Glutamatergic neuron (in vitro differentiated cells): ENCODE measurements at regions not wholly inside any gene's neighbourhood (a gene's known extent, or its start where the extent isn't known, plus 50 kb on each side); places are given as distances from the start of the nearest gene placed in this dataset.
"Not testable (repeated sequence)": the region's sequence is repeated elsewhere in the genome, so short reads cannot be mapped to it uniquely, and the experiment has no call there.

ENCODE experiments used
- DNase-seq: peaks from one replicate; pipeline ENCODE4 v3.0.0; 2022
- H3K27ac Mint-ChIP-seq: one replicate; pipeline ENCODE4 v1.8.0; 2020; ENCODE audit warnings: mild to moderate bottlenecking, mixed read lengths, inconsistent platforms; ENCODE audit not compliant: unreplicated experiment
- H3K27me3 Mint-ChIP-seq: one replicate; pipeline ENCODE4 v1.8.0; 2020; ENCODE audit warnings: mild to moderate bottlenecking, moderate library complexity, mixed read lengths, inconsistent platforms; ENCODE audit not compliant: unreplicated experiment
- H3K36me3 Mint-ChIP-seq: one replicate; pipeline ENCODE4 v1.8.0; 2020; ENCODE audit warnings: mild to moderate bottlenecking, mixed read lengths, inconsistent platforms; ENCODE audit not compliant: unreplicated experiment
- H3K4me1 Mint-ChIP-seq: one replicate; pipeline ENCODE4 v1.8.0; 2020; ENCODE audit warnings: mild to moderate bottlenecking, low read depth, mixed read lengths, inconsistent platforms; ENCODE audit not compliant: unreplicated experiment
- H3K4me3 Mint-ChIP-seq: one replicate; pipeline ENCODE4 v1.8.0; 2020; ENCODE audit warnings: mild to moderate bottlenecking, mixed read lengths, inconsistent platforms; ENCODE audit not compliant: unreplicated experiment
- H3K9me3 Mint-ChIP-seq: one replicate; pipeline ENCODE4 v1.8.0; 2020; ENCODE audit warnings: mild to moderate bottlenecking, moderate library complexity, mixed read lengths, inconsistent platforms; ENCODE audit not compliant: unreplicated experiment
- TF ChIP-seq, protein P1 (sequence below): fragments of 200-600 bp; sonication (generic); IDR thresholded peaks from one replicate; pipeline ENCODE4 v1.5.0; 2021; ENCODE audit not compliant: partially characterized antibody, unreplicated experiment

DNA sequence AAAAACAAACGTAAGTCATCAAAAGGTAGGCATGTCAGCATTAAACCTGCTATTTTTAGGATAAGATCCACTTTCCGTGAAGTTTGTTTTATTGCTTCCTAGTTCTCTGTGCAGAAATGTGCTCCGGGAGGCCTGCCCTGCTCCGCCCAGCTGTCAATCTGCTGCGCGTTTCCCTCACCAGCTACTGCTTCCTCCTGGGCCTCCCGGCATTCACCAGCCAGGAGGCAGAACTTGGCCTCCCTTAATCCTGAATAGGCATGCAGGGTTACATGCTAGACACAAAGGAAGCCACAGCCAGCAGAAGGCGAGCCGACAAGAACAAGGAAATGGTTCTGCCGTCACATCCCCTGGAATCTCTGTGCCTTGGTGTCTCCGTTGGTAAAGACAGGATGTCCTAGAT is 386.2 kb downstream of the IRS2 start:
- TF ChIP-seq, protein P1, sequence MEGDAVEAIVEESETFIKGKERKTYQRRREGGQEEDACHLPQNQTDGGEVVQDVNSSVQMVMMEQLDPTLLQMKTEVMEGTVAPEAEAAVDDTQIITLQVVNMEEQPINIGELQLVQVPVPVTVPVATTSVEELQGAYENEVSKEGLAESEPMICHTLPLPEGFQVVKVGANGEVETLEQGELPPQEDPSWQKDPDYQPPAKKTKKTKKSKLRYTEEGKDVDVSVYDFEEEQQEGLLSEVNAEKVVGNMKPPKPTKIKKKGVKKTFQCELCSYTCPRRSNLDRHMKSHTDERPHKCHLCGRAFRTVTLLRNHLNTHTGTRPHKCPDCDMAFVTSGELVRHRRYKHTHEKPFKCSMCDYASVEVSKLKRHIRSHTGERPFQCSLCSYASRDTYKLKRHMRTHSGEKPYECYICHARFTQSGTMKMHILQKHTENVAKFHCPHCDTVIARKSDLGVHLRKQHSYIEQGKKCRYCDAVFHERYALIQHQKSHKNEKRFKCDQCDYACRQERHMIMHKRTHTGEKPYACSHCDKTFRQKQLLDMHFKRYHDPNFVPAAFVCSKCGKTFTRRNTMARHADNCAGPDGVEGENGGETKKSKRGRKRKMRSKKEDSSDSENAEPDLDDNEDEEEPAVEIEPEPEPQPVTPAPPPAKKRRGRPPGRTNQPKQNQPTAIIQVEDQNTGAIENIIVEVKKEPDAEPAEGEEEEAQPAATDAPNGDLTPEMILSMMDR: no peak
- peaks cover 18% of the 10 kb centered on the region for H3K4me1 Mint-ChIP-seq
- H3K27ac Mint-ChIP-seq: no peak overlapping the region
- peaks cover 7% of the 10 kb centered on the region for H3K9me3 Mint-ChIP-seq
- H3K36me3 Mint-ChIP-seq: no peaks in the 10 kb centered on the region
- no peak for DNase-seq
- no peak overlapping the region for H3K4me3 Mint-ChIP-seq
- peaks cover 5% of the 10 kb centered on the region for H3K27me3 Mint-ChIP-seq

DNA sequence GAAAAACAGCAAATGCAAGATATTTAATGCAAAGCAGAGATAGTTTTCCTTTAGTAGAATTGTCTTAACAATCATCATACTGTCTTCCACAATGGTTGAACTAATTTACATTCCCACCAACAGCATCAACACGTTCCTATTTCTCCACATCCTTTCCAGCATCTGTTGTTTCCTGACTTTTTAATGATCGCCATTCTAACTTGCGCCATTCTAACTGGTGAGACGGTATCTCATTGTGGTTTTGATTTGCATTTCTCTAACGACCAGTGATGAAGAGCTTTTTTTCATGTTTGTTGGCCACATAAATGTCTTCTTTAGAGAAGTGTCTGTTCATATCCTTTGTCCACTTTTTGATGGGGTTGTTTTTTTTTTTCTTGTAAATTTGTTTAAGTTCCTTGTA is 388.3 kb downstream of the IRS2 start:
- not testable (repeated sequence) for DNase-seq, H3K9me3 Mint-ChIP-seq, H3K36me3 Mint-ChIP-seq, H3K27me3 Mint-ChIP-seq, H3K27ac Mint-ChIP-seq, H3K4me3 Mint-ChIP-seq
- peaks cover 12% of the 10 kb centered on the region for H3K4me1 Mint-ChIP-seq

DNA sequence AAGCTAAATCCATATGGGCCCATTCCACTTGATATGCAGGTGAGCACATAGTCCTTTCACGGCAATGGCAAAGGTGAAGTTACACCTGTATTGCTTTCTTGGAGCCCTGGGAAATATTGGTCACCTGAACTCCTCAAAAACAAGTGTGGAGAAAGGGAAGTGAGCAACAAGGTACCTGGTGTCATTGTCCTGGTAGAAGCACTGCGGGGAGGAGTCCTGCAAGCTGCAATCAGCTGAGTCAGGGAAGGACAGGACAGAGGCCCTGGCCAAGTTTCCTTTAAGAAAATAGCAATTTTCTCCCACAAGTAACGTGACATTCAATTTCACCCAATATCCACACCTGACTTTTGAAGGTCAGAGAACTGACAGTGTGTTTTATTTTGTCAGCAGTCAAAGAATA is 389.1 kb downstream of the IRS2 start:
- Mint-ChIP-seq H3K4me1 (peaks cover 5% of the 10 kb centered on the region), H3K27me3 (no peaks in the 10 kb centered on the region), H3K4me3 (no peak overlapping the region), H3K36me3 (no peaks in the 10 kb centered on the region), H3K9me3 (peaks cover 2% of the 10 kb centered on the region), H3K27ac (no peak overlapping the region)
- TF ChIP-seq, protein P1: no peak
- no peak for DNase-seq

DNA sequence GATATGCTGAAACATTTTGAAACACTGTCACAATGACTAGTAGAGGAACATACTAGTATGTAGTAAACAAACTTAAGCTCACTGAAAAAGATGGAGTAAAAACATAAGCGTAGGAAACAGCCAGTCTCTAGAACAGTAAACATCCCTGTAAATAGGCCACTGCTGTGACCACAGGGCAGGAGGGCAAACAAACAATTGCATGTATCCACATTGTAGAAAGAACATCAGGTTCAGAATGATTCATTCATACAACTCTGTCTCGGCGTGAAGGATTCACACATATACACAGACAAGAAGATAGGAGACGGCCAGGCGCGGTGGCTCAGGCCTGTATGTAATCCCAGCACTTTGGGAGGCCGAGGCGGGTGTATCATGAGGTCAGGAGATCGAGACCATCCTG is 390.1 kb downstream of the IRS2 start:
- no peak overlapping the region for H3K27ac Mint-ChIP-seq
- H3K4me3 Mint-ChIP-seq: no peak overlapping the region
- H3K9me3 Mint-ChIP-seq: no peaks in the 10 kb centered on the region
- no peaks in the 10 kb centered on the region for H3K36me3 Mint-ChIP-seq
- H3K27me3 Mint-ChIP-seq: no peaks in the 10 kb centered on the region
- no peak for DNase-seq
- peaks cover 4% of the 10 kb centered on the region for H3K4me1 Mint-ChIP-seq
- TF ChIP-seq, protein P1: no peak

DNA sequence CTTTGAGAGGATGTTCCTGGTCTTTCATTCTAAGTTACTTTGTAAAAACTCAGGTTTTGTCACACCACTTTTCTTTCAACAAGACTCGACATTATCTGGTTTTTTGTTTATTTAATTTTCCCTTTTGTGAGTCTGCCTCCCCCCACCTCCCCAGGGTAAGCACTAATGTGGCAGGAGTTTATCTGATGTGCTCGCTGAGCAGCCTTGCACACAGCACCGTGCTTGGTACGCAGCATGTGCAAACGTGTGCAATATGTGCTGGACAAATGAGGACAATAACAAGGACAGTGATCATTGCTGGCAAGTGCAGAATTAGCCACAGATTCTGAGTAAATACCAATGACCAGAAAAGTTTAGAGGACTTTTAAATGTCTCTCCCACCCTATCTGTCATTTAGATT is 391.4 kb downstream of the IRS2 start:
- no peaks in the 10 kb centered on the region for H3K36me3 Mint-ChIP-seq
- H3K4me1 Mint-ChIP-seq: peaks cover under 1% of the 10 kb centered on the region
- TF ChIP-seq, protein P1: no peak
- H3K9me3 Mint-ChIP-seq: no peaks in the 10 kb centered on the region
- H3K27me3 Mint-ChIP-seq: peaks cover 3% of the 10 kb centered on the region
- H3K27ac Mint-ChIP-seq: no peak overlapping the region
- no peak for DNase-seq
- no peak overlapping the region for H3K4me3 Mint-ChIP-seq

DNA sequence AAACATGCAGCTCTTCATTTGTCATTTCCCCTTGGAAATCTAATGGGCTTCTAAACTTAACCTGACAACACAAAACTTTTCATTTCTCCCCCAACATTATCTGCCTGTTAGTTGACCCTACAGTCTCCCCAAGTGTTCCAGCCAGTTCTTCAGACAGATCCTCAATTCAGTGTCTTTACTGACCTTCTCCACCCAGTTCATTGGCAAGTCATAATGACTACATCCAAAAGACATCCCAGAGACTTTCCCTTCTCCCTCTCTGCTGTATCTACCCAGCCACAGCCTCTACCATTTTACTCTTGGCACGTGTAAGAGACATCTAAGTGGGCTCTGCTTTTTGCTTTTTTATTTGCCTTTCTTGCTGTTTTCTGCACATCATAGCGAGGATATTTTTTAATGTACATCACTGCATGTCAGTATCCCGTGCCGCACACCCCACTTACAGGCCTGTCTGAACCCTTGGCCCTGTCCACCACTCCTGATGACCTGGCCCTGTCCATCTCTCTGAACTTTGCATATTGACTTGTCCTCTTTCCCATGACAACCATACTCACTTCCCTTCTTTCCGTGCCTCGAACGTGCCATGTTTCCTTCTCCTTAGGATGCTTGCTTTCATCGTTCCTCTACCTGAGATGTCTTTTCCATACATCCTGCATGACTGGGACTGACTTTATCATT is 391.9 kb downstream of the IRS2 start:
- Mint-ChIP-seq H3K9me3 (no peaks in the 10 kb centered on the region), H3K27ac (no peak overlapping the region), H3K27me3 (peaks cover 3% of the 10 kb centered on the region), H3K36me3 (no peaks in the 10 kb centered on the region), H3K4me1 (peaks cover 5% of the 10 kb centered on the region), H3K4me3 (no peak overlapping the region)
- TF ChIP-seq, protein P1: no peak
- DNase-seq: no peak
